Fibroblast of mammary gland (primary cell): ENCODE measurements at regions not wholly inside any gene's neighbourhood (a gene's known extent, or its start where the extent isn't known, plus 50 kb on each side); places are given as distances from the start of the nearest gene placed in this dataset.

ENCODE experiments used
- DNase-seq: peaks from one replicate; pipeline ENCODE4 v3.0.0-alpha.2; 2010; ENCODE audit warnings: low read depth
- H3K4me3 ChIP-seq: 2 replicates; pipeline ENCODE4 v1.5.1; 2011; ENCODE audit warnings: low read depth, mild to moderate bottlenecking, low read length, moderate library complexity; ENCODE audit not compliant: control insufficient read depth
- CTCF ChIP-seq: conservative IDR thresholded peaks from 2 replicates; pipeline ENCODE4 v1.5.1; 2011; ENCODE audit warnings: low read depth, low read length, inconsistent platforms; ENCODE audit not compliant: control insufficient read depth, insufficient read depth

GRCh38 chr1:104852151-104852550 lies 1102.5 kb downstream of the AMY1C start:
- no peak overlapping the region for H3K4me3 ChIP-seq
- DNase-seq, result no peak
- TF ChIP-seq CTCF, result no peak

- no peak for DNase-seq
- H3K4me3 ChIP-seq, result no peak overlapping the region
- TF ChIP-seq CTCF, result no peak
Measured at GRCh38 chr1:104853276-104853675, 1103.6 kb downstream of the AMY1C start.

GRCh38 chr1:104854529-104854928 lies 1104.8 kb downstream of the AMY1C start:
- no peak for DNase-seq
- TF ChIP-seq CTCF, result no peak
- no peak overlapping the region for H3K4me3 ChIP-seq

- H3K4me3 ChIP-seq, result no peak overlapping the region
- no peak for DNase-seq
- TF ChIP-seq CTCF, result no peak
Measured at GRCh38 chr1:104855550-104855949, 1105.9 kb downstream of the AMY1C start.

- TF ChIP-seq CTCF, result no peak
- no peak overlapping the region for H3K4me3 ChIP-seq
- no peak for DNase-seq
Measured at GRCh38 chr1:104856091-104856490, 1106.4 kb downstream of the AMY1C start.

- TF ChIP-seq CTCF, result no peak
- DNase-seq, result no peak
- no peak overlapping the region for H3K4me3 ChIP-seq
Measured at GRCh38 chr1:104856518-104856917, 1106.8 kb downstream of the AMY1C start.

- TF ChIP-seq CTCF, result no peak
- DNase-seq, result no peak
- no peak overlapping the region for H3K4me3 ChIP-seq
Measured at GRCh38 chr1:104868794-104869193, 1119.1 kb downstream of the AMY1C start.
